Kidney (tissue), 13 donors: ENCODE measurements at regions not wholly inside any gene's neighbourhood (a gene's known extent, or its start where the extent isn't known, plus 50 kb on each side); places are given as distances from the start of the nearest gene placed in this dataset.
A peak's percentile ranks its signal among the peaks of the same experiment; 100 is the strongest.

Experiments used
- DNase-seq, 5 donors: peaks; one replicate each; pipeline ENCODE4 v3.0.0-alpha.2; 2013 to 2020
- FAIRE-seq: peaks from 2 replicates; lab custom pipeline; 2012; peaks lifted over from hg19 to GRCh38; lab: Jason Lieb, UNC
- H3K27ac ChIP-seq, 2 donors: one replicate each; pipeline ENCODE4 v1.7.0; 2013; ENCODE audit warnings: low read depth in 2 of 2, low read length in 2 of 2, inconsistent platforms in 1 of 2
- H3K27me3 ChIP-seq: one replicate; pipeline ENCODE4 v1.7.1; 2013; ENCODE audit warnings: low read length, inconsistent platforms; ENCODE audit not compliant: control insufficient read depth, insufficient read depth
- H3K36me3 ChIP-seq, 3 donors: one replicate each; pipeline versions ENCODE4 v1.7.0 to v1.7.1; 2013; ENCODE audit warnings: low read length in 3 of 3, control low read depth in 1 of 3, inconsistent platforms in 1 of 3; ENCODE audit not compliant: insufficient read depth in 3 of 3, control insufficient read depth in 2 of 3
- H3K4me1 ChIP-seq, 3 donors: one replicate each; pipeline versions ENCODE4 v1.7.0 to v1.7.1; 2013; ENCODE audit warnings: low read length in 3 of 3, inconsistent platforms in 1 of 3, low read depth in 1 of 3; ENCODE audit not compliant: control insufficient read depth in 2 of 3, insufficient read depth in 2 of 3
- H3K4me3 ChIP-seq, 3 donors: one replicate each; pipeline versions ENCODE4 v1.7.0 to v1.8.1; 2013; ENCODE audit warnings: low read length in 3 of 3, control low read depth in 1 of 3, inconsistent platforms in 1 of 3
- H3K9ac ChIP-seq, 3 donors: one replicate each; pipeline versions ENCODE4 v1.7.0 to v1.7.1; 2013; ENCODE audit warnings: low read length in 3 of 3, control low read depth in 1 of 3, inconsistent platforms in 1 of 3
- H3K9me3 ChIP-seq, 3 donors: one replicate each; pipeline versions ENCODE4 v1.7.0 to v1.7.1; 2013; ENCODE audit warnings: low read length in 3 of 3, control low read depth in 1 of 3, inconsistent platforms in 1 of 3; ENCODE audit not compliant: control insufficient read depth in 2 of 3, insufficient read depth in 1 of 3
- intact Hi-C: fragments of 100-400 bp; cut with DNase I; formaldehyde crosslinking; loops from one replicate; pipeline ENCODE4 v1.11.1; 2022
- TF ChIP-seq, protein P1 (sequence below): IDR thresholded peaks from 3 replicates; pipeline ENCODE4 v1.5.1; 2012; ENCODE audit warnings: mild to moderate bottlenecking, moderate library complexity, borderline replicate concordance; ENCODE audit not compliant: insufficient read depth; ENCODE audit errors: extremely low read depth
- donor health status: control.
- donor health status: control.
- donor health status: control.
- donor health status: control.
- donor health status: control.
- donor health status: DM: yes; HTN: yes; CAD: no.
- donor health status: Normal renal cell carcinoma (clear cell type).

DNA sequence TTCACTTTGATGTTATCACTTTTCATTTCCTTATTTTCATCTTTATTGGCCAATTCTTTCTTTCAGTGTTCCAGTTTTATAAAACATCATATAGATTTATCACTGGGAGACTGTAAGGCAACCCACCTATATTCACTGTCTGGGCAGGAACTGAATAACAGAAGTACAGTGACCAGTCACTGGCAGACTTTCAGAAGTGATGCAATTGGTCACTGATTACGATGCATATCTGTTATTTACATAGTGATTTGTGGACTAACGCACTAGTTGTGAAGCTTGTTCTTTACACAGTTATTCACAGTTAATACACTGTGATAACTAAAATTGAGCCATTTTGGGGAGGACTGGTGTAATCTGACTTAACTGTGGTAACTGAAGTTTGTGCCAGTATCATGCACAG lies 190.2 kb upstream of the DPH6 start:
- H3K9me3 ChIP-seq = no peaks in the 10 kb centered on the region
- TF ChIP-seq, protein P1, sequence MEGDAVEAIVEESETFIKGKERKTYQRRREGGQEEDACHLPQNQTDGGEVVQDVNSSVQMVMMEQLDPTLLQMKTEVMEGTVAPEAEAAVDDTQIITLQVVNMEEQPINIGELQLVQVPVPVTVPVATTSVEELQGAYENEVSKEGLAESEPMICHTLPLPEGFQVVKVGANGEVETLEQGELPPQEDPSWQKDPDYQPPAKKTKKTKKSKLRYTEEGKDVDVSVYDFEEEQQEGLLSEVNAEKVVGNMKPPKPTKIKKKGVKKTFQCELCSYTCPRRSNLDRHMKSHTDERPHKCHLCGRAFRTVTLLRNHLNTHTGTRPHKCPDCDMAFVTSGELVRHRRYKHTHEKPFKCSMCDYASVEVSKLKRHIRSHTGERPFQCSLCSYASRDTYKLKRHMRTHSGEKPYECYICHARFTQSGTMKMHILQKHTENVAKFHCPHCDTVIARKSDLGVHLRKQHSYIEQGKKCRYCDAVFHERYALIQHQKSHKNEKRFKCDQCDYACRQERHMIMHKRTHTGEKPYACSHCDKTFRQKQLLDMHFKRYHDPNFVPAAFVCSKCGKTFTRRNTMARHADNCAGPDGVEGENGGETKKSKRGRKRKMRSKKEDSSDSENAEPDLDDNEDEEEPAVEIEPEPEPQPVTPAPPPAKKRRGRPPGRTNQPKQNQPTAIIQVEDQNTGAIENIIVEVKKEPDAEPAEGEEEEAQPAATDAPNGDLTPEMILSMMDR = no peak
- H3K27me3 ChIP-seq = no peaks in the 10 kb centered on the region
- no peaks in the 10 kb centered on the region for H3K36me3 ChIP-seq
- DNase-seq (no peak), FAIRE-seq (no peak)
- no peak overlapping the region for H3K4me3 ChIP-seq
- H3K4me1 ChIP-seq = no peaks in the 10 kb centered on the region
- intact Hi-C loops = no loop called here
- no peak overlapping the region for H3K27ac ChIP-seq
- no peak overlapping the region for H3K9ac ChIP-seq

DNA sequence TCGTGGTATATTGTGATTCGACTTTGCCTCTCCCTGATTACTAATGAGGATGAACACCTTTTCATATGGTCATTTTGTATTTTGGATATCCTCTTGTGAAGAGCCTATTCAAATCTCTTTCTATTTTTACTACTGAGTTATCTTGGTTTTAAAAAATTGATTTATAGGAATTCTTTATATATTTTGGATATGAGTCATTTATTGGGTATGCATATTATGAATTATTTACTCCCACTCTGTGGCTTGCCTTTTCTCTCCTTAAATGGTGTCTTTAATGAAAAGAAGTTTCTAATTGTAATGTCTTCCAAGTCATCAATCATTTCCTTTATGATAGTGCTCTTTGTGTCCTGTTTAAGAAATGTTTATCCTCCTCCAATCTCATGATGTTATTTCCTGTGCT lies 191.5 kb upstream of the DPH6 start:
- Histone ChIP-seq H3K27me3 (no peaks in the 10 kb centered on the region), H3K9me3 (no peaks in the 10 kb centered on the region), H3K4me1 (no peaks in the 10 kb centered on the region), H3K9ac (no peak overlapping the region), H3K4me3 (no peak overlapping the region), H3K36me3 (no peaks in the 10 kb centered on the region), H3K27ac (no peak overlapping the region)
- intact Hi-C loops = no loop called here
- no peak for DNase-seq
- no peak for FAIRE-seq
- TF ChIP-seq, protein P1 = no peak

DNA sequence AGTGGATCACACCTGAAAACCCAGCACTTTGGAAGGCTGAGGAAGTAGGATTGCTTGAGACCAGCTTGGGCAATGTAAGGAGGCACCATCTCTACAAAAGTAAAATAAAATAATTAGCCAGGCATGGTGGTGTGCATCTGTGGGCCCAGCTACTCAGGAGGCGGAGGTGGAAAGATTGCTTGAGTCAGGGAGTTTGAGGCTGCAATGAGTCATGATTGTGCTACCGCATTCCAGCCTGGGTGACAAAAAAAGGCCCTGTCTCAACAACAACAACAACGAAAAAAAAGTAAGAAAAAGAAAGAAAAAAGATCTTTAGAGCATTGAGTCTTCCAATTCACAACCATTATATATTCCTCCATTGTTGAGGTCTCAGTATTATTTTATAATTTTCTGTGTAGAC lies 192.4 kb upstream of the DPH6 start:
- Histone ChIP-seq H3K27ac (no peak overlapping the region), H3K9me3 (no peaks in the 10 kb centered on the region), H3K36me3 (no peaks in the 10 kb centered on the region), H3K4me1 (no peaks in the 10 kb centered on the region), H3K27me3 (no peaks in the 10 kb centered on the region), H3K4me3 (no peak overlapping the region), H3K9ac (no peak overlapping the region)
- DNase-seq (no peak), FAIRE-seq (peak; percentile 8)
- intact Hi-C loops = no loop called here
- TF ChIP-seq, protein P1 = no peak

DNA sequence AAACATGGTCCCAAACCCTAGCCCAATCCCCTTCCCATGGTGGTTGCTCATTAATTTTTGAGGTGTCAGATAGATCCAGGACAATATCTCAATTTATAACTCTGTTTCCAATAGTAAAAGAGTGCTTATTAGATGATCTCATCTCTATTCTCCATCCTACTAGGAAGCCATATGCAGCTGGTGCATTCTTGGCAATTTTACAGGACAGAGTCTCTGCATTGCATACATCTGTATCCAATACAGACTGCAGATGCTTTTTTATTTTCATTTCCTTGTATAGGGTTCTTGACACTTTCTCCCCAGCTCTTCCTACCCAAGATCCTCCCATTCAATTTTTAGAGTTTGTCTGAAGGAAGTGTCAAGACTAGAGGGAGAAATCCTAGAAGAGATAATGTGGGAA lies 194.8 kb upstream of the DPH6 start:
- no peaks in the 10 kb centered on the region for H3K36me3 ChIP-seq
- H3K4me1 ChIP-seq = no peaks in the 10 kb centered on the region
- intact Hi-C loops = no loop called here
- no peak overlapping the region for H3K27ac ChIP-seq
- H3K27me3 ChIP-seq = no peaks in the 10 kb centered on the region
- no peak overlapping the region for H3K4me3 ChIP-seq
- DNase-seq (peak in 1 of 5 donors; percentile 58), FAIRE-seq (no peak)
- H3K9me3 ChIP-seq = no peaks in the 10 kb centered on the region
- H3K9ac ChIP-seq = no peak overlapping the region
- TF ChIP-seq, protein P1 = no peak
